ENCODE measurements at regions not wholly inside any gene's neighbourhood (a gene's known extent, or its start where the extent isn't known, plus 50 kb on each side); places are given as distances from the start of the nearest gene placed in this dataset.
A peak's percentile ranks its signal among the peaks of the same experiment; 100 is the strongest.

DNA sequence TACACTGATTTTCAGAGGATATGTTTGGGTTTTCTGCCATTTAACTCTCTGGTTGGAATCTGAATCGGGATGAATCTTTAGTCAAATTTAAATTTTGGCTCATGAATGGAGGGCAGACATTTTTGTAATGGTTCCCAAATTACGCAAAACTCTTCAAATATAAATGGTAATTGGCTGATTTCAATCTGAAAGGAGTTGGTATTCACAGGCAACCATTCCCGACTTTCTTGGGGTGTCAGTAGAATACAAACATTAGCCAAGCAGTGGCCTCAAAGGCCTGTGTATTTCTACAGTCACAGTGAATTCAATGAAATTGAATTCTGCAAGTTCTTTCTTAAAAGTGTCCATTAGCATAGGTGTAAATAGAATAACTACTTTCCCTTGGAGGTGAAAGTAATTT is 668.8 kb upstream of the PRKX start:
- DNase-seq (ENCODE audit: low spot score in 2 of 2): no peak
- no peak overlapping the region for H3K4me3 ChIP-seq
- H3K36me3 ChIP-seq (replicated peaks): no peaks in the 10 kb centered on the region
- no peaks in the 10 kb centered on the region for H3K9me3 ChIP-seq
- no peaks in the 10 kb centered on the region for H3K27me3 ChIP-seq (ENCODE audit: low read depth)
- in situ Hi-C loops (cut with MboI; ENCODE audit: low sequenced_read_pairs): no loop called here
- H3K4me1 ChIP-seq: no peaks in the 10 kb centered on the region

DNA sequence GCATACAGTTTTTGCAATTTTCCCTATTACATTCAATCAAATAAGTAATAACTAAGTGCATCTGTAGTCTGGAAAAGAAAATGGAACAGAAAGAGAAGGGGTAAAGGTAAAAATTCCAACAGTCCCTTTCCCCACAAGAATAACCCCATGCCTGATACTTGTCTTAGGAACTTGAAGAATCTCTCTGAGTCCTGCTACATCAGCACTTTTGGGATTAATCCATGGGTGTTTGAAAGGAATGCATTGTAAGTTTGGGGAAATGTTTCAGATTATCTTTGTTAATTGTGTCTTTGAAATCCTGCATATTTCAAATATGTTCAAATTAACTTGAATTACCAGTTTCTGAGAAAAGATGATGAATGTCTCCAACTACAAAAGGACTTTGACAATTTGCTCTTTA is 667.3 kb upstream of the PRKX start:
- Histone ChIP-seq H3K4me1 (no peaks in the 10 kb centered on the region), H3K4me3 (no peak overlapping the region), H3K27me3 (ENCODE audit: low read depth) (no peaks in the 10 kb centered on the region), H3K9me3 (no peaks in the 10 kb centered on the region), H3K36me3 (replicated peaks) (no peaks in the 10 kb centered on the region)
- no peak for DNase-seq (ENCODE audit: low spot score in 2 of 2)
- in situ Hi-C loops (cut with MboI; ENCODE audit: low sequenced_read_pairs): no loop called here

DNA sequence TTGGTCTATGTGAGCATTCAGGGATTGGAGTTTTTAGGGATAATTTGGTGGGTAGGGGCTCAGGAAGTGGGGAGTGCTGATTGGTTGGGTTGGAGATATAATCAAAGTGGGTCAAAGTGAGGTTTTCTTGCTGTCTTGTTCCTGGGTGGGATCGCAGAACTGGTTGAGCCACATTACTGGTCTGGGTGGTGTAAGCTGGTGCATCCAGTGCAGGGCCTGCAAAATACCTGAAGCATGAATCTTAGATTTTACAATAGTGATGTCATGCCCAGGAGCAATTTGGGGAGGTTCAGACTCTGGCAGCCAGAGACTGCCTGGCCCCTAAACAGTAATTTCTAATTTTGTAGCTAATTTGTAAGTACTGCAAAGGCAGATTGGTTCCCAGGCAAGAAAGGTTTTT is 665.6 kb upstream of the PRKX start:
- no peaks in the 10 kb centered on the region for H3K36me3 ChIP-seq (replicated peaks)
- H3K4me1 ChIP-seq: no peaks in the 10 kb centered on the region
- no peaks in the 10 kb centered on the region for H3K9me3 ChIP-seq
- H3K27me3 ChIP-seq (ENCODE audit: low read depth): no peaks in the 10 kb centered on the region
- no peak overlapping the region for H3K4me3 ChIP-seq
- in situ Hi-C loops (cut with MboI; ENCODE audit: low sequenced_read_pairs): no loop called here
- DNase-seq (ENCODE audit: low spot score in 2 of 2): no peak

DNA sequence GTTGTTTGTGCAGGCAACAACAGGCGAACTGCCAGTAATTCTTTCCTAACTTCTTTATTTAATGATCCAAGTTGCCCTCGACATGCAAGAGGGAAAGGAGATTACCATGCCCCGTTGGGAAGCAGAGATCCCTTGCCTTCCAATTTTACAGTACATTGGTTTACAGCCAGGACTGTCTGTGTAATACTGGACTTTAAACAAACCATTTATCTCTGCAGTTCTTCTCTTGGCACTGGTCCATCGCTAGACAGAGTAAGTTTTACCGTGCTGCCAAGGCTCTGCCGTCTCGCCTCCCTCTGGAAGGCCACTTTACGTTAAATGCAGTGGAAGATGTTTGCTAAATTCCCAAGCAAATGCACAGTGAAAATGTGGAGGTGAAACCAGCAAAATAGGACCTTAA is 660.3 kb upstream of the PRKX start:
- Histone ChIP-seq H3K36me3 (replicated peaks) (no peaks in the 10 kb centered on the region), H3K27me3 (ENCODE audit: low read depth) (no peaks in the 10 kb centered on the region), H3K4me3 (no peak overlapping the region), H3K4me1 (no peaks in the 10 kb centered on the region), H3K9me3 (no peaks in the 10 kb centered on the region)
- in situ Hi-C loops (cut with MboI; ENCODE audit: low sequenced_read_pairs): no loop called here
- DNase-seq (ENCODE audit: low spot score in 2 of 2): no peak

DNA sequence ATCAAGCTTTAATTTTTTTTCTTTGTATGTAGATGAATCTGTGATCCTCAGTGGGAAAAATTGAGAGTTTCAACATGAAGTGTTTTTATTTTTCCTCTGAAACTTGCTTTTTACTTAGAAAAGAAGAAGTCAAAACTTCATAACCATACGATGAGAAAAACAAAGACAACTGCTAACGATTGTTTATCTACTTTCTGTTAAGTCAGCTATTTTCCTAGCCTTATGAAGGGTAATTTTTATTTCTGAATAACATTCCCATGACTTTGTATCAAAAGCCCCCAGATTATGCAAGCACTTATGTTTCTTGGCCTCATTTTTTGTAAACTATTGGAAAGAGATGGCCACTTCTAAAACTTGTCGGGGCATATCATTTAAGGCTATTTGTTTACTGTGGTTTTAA is 645.1 kb upstream of the PRKX start:
- no peak for DNase-seq (ENCODE audit: low spot score in 2 of 2)
- Histone ChIP-seq H3K27me3 (ENCODE audit: low read depth) (no peaks in the 10 kb centered on the region), H3K4me1 (no peaks in the 10 kb centered on the region), H3K4me3 (no peak overlapping the region), H3K9me3 (peaks cover 3% of the 10 kb centered on the region; the same call in 1 of the 2 replicates), H3K36me3 (replicated peaks) (no peaks in the 10 kb centered on the region)
- in situ Hi-C loops (cut with MboI; ENCODE audit: low sequenced_read_pairs): no loop called here

DNA sequence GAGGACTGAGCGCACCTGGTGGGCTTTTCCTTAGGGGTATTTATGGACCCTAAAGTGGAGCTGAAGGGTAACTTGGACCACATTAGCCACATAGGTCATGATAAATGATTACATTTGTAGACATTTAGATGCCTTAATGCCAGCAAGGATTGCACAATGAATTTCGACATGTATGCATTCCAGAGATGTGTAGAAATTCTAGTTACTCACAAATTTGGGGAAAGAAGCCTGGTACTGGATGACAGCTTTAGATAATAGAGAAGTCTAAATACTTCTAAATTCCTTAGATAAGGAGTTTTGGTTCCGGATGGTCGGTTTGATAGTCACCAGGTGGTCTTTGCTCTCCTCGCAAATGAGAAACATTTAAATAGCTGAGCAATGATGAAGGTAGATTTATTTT is 609.5 kb upstream of the PRKX start:
- in situ Hi-C loops (cut with MboI; ENCODE audit: low sequenced_read_pairs): no loop called here
- Histone ChIP-seq H3K27me3 (ENCODE audit: low read depth) (no peaks in the 10 kb centered on the region), H3K4me1 (no peaks in the 10 kb centered on the region), H3K9me3 (no peaks in the 10 kb centered on the region), H3K36me3 (replicated peaks) (no peaks in the 10 kb centered on the region), H3K4me3 (no peak overlapping the region)
- no peak for DNase-seq (ENCODE audit: low spot score in 2 of 2)

DNA sequence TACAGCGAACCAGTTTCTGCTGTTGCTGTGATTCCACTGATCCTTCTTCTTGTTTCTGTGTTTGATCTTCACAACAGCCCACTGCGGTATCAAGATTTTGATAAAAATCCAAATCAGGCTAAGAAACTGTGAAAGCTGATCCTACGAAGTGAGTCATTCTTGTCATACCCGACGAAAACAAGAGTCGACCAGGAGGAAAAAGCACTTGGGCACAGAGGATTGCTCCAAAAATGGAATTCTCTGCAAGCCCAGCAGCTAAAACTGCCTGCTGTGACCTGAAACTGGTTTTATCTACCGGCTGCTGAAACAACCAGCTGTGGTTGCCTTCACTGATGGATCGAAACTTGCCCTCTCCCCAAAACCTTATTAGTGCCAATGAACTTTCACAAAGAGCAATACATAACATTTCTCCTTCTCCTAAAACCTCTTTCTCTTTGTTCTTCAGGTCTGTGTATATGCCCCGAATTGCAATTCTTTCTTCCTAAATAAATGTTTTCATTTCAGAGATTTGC is 607.0 kb upstream of the PRKX start:
- no peaks in the 10 kb centered on the region for H3K36me3 ChIP-seq (replicated peaks)
- H3K27me3 ChIP-seq (ENCODE audit: low read depth): no peaks in the 10 kb centered on the region
- no peak for DNase-seq (ENCODE audit: low spot score in 2 of 2)
- in situ Hi-C loops (cut with MboI; ENCODE audit: low sequenced_read_pairs): no loop called here
- no peak overlapping the region for H3K4me3 ChIP-seq
- no peaks in the 10 kb centered on the region for H3K4me1 ChIP-seq
- no peaks in the 10 kb centered on the region for H3K9me3 ChIP-seq

DNA sequence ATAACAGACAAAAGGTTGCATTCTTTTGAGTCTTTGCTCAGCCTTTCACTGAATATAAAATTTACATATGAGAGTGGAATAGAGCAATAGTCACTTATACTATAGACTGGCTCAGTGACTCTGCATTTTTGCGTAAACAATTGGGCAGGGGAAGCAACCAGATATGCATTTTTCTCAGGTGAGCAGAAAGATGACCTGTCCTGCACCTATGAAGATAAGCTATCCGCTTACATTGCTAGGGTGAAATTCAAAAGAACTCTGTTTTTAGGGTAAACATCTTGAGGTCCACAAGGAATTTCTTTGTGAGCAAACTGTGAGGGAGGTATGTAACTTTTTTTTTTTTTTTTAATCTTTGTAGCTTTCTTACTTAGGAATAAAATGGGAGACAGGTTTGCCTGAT is 602.4 kb upstream of the PRKX start:
- Histone ChIP-seq H3K36me3 (replicated peaks) (no peaks in the 10 kb centered on the region), H3K27me3 (ENCODE audit: low read depth) (no peaks in the 10 kb centered on the region), H3K4me3 (no peak overlapping the region), H3K4me1 (no peaks in the 10 kb centered on the region), H3K9me3 (no peaks in the 10 kb centered on the region)
- no peak for DNase-seq (ENCODE audit: low spot score in 2 of 2)
- in situ Hi-C loops (cut with MboI; ENCODE audit: low sequenced_read_pairs): no loop called here

DNA sequence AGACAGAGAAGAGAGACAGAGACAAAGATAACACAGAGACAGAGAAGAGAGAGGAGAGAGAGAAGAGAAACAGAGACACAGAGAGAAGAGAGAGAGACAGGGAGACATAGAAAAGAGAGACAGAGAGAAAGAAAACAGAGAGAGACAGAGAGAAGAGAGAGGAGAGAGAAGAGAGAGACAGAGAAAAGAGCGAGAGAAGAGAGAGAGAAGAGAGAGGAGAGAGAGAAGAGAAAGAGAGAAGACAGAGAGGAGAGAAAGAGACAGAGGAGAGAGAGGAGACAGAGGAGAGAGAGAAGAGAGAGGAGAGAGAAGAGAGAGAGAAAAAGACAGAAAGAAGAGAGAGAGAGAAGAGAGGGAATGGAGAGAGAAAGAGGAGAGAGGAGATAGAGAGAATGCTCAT is 601.1 kb upstream of the PRKX start:
- no peaks in the 10 kb centered on the region for H3K4me1 ChIP-seq

DNA sequence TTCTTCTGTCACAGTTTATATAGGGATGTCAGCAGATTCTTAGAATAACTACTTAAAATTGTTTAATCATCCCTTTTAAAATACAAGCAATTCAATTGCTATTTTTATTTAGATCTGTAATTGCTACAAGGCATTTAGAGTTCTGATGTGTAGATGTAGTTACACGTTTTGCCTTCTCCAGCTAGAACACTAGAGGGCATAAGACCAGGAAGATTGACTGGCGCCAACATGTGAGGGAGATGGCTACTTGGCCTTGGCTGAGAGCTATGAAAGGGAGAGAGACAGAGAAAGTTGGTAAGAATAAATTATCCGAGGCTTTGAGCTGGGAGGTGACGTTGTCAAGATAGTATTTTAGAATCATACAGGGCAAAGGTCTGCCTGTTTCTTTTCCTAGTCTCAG is 563.7 kb upstream of the PRKX start:
- Histone ChIP-seq H3K4me3 (no peak overlapping the region), H3K9me3 (no peaks in the 10 kb centered on the region), H3K4me1 (no peaks in the 10 kb centered on the region), H3K36me3 (replicated peaks) (no peaks in the 10 kb centered on the region), H3K27me3 (ENCODE audit: low read depth) (no peaks in the 10 kb centered on the region)
- in situ Hi-C loops (cut with MboI; ENCODE audit: low sequenced_read_pairs): no loop called here
- DNase-seq (ENCODE audit: low spot score in 2 of 2): no peak

More for the DNA sequence above, 601.1 kb upstream of the PRKX start:
- H3K9me3 ChIP-seq: no peaks in the 10 kb centered on the region
- no peaks in the 10 kb centered on the region for H3K27me3 ChIP-seq (ENCODE audit: low read depth)
- in situ Hi-C loops (cut with MboI; ENCODE audit: low sequenced_read_pairs): no loop called here
- H3K4me3 ChIP-seq: no peak overlapping the region
- DNase-seq (ENCODE audit: low spot score in 2 of 2): no peak
- H3K36me3 ChIP-seq (replicated peaks): no peaks in the 10 kb centered on the region

DNA sequence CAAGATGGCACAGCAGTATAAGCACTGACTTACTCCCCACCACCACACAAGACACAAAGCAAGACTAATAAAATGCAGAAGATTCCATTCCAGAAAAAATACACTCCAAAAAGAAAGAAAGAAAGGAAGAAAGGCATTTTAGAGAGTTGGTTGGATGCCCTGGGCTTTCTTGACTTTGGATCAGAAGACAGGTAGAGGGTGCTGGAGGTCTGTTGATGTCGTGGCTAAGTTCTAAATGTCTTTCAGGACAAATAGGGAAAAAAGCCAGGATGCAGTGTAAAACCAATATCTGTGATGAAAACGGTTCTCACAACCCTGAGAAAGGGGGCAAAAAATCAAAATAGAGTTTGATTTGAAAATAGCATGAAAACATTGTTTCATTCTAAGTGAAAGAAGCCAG is 555.2 kb upstream of the PRKX start:
- in situ Hi-C loops (cut with MboI; ENCODE audit: low sequenced_read_pairs): no loop called here
- Histone ChIP-seq H3K36me3 (replicated peaks) (no peaks in the 10 kb centered on the region), H3K27me3 (ENCODE audit: low read depth) (no peaks in the 10 kb centered on the region), H3K4me1 (no peaks in the 10 kb centered on the region), H3K4me3 (no peak overlapping the region), H3K9me3 (no peaks in the 10 kb centered on the region)
- DNase-seq (ENCODE audit: low spot score in 2 of 2): no peak

DNA sequence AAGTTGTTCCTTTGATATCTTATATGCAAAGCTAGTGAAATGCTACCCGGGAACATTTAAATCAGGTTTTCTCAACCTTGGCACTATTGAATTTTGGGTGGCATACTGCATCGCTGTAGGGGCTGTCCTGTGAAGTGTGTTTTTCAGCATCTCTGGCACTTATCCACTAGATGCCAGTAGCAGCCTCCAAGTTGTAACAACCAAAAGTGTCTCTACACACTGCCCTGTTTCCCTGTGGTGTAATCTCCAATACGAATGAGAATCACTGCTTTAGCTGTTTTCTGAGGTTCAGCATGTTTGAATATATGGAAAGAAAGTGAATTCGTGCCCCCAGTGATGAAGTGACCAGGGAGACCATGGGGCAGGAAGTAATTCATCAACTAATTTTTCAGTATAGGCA is 551.6 kb upstream of the PRKX start:
- no peak for DNase-seq (ENCODE audit: low spot score in 2 of 2)
- no peaks in the 10 kb centered on the region for H3K36me3 ChIP-seq (replicated peaks)
- no peaks in the 10 kb centered on the region for H3K4me1 ChIP-seq
- H3K27me3 ChIP-seq (ENCODE audit: low read depth): no peaks in the 10 kb centered on the region
- in situ Hi-C loops (cut with MboI; ENCODE audit: low sequenced_read_pairs): no loop called here
- no peaks in the 10 kb centered on the region for H3K9me3 ChIP-seq
- no peak overlapping the region for H3K4me3 ChIP-seq

DNA sequence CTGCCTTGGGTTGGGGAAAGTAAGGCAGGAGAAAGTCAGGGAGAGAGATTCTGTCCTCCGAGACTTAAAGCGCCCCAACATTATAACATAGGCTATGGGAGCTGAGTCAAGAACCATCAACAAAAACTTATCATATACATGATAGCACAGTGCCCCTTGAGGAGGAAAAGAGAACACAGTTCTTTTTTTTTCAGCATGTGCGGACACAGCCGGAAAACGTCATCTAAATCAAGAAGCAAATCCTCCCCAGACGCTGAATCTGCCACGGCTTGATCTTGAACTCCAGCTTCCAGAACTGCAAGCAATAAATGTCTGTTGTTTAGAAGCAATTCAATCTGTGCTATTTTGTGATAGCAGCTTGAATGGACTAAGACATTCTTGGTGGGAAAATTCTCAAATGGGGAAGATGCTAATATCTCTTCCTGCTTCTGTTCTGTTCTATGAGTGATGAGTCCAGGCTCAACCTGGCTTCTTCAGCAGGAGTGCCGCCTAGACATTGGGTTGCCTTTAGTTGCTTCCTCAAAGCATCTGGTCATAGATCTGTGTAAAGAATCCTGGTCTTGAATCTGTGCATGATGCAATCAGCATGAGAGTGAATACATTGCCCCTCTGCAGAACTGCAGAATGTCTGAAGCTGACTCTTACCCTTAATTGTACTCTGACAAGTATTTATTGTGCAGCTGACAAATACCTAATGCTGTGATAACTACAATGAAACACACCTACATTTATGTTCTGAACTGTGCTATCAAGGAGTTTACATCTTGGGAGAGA is 549.8 kb upstream of the PRKX start:
- Histone ChIP-seq H3K4me1 (no peaks in the 10 kb centered on the region), H3K27me3 (ENCODE audit: low read depth) (no peaks in the 10 kb centered on the region), H3K4me3 (no peak overlapping the region), H3K36me3 (replicated peaks) (no peaks in the 10 kb centered on the region), H3K9me3 (no peaks in the 10 kb centered on the region)
- DNase-seq (ENCODE audit: low spot score in 2 of 2): peak in 1 of 2 experiments; percentile 5
- in situ Hi-C loops (cut with MboI; ENCODE audit: low sequenced_read_pairs): no loop called here

DNA sequence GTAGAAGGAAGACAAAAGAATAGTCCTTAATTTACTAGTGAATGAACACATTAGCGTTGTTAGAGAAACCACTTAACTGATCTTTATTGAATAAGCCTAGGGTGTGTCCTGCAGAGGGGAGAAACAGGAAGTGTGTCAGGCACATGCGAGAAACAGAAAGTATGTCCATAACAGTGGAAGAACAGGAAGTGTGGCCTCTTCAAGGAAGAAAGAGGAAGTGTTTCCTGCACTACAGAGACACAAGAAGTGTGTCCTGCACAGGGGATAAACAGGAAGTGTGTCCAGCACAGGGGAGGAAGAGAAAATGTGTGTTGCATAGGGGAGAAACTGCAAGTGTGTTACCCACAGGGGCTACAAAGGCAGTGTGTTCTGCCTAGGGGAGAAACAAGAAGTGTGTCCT is 539.6 kb upstream of the PRKX start:
- H3K9me3 ChIP-seq: no peaks in the 10 kb centered on the region
- H3K27me3 ChIP-seq (ENCODE audit: low read depth): no peaks in the 10 kb centered on the region
- no peak overlapping the region for H3K4me3 ChIP-seq
- H3K36me3 ChIP-seq (replicated peaks): no peaks in the 10 kb centered on the region
- DNase-seq (ENCODE audit: low spot score in 2 of 2): no peak
- no peaks in the 10 kb centered on the region for H3K4me1 ChIP-seq
- in situ Hi-C loops (cut with MboI; ENCODE audit: low sequenced_read_pairs): no loop called here

DNA sequence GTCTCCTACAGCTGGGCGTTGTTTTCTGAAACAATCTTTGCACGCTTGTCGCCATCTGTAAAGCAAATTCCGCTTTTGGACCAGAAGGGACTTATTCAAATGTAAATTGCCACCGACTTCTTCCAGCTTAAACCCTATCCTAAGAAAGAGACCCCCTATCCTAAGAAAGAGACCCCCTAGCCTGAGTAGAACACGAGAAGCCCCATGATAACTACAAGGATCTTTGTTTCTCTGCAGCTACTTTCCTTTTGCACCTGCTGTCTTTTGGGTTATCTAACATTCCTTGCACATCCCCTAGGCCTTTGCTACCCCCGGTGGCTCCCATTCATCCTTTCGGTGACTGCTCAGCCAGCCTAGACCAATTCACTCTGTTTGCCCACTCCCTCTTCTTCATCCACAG is 536.0 kb upstream of the PRKX start:
- Histone ChIP-seq H3K4me3 (no peak overlapping the region), H3K27me3 (ENCODE audit: low read depth) (no peaks in the 10 kb centered on the region), H3K9me3 (no peaks in the 10 kb centered on the region), H3K36me3 (replicated peaks) (no peaks in the 10 kb centered on the region), H3K4me1 (no peaks in the 10 kb centered on the region)
- DNase-seq (ENCODE audit: low spot score in 2 of 2): no peak
- in situ Hi-C loops (cut with MboI; ENCODE audit: low sequenced_read_pairs): no loop called here

Measured in HAP-1 (cell line).